Kidney (tissue), 13 donors: ENCODE measurements at regions not wholly inside any gene's neighbourhood (a gene's known extent, or its start where the extent isn't known, plus 50 kb on each side); places are given as distances from the start of the nearest gene placed in this dataset.

ENCODE experiments used
- DNase-seq, 5 donors: peaks; one replicate each; pipeline ENCODE4 v3.0.0-alpha.2; 2013 to 2020
- FAIRE-seq: peaks from 2 replicates; lab custom pipeline; 2012; peaks lifted over from hg19 to GRCh38; lab: Jason Lieb, UNC
- H3K27ac ChIP-seq, 2 donors: one replicate each; pipeline ENCODE4 v1.7.0; 2013; ENCODE audit warnings: low read depth in 2 of 2, low read length in 2 of 2, inconsistent platforms in 1 of 2
- H3K27me3 ChIP-seq: one replicate; pipeline ENCODE4 v1.7.1; 2013; ENCODE audit warnings: low read length, inconsistent platforms; ENCODE audit not compliant: control insufficient read depth, insufficient read depth
- H3K36me3 ChIP-seq, 3 donors: one replicate each; pipeline versions ENCODE4 v1.7.0 to v1.7.1; 2013; ENCODE audit warnings: low read length in 3 of 3, control low read depth in 1 of 3, inconsistent platforms in 1 of 3; ENCODE audit not compliant: insufficient read depth in 3 of 3, control insufficient read depth in 2 of 3
- H3K4me1 ChIP-seq, 3 donors: one replicate each; pipeline versions ENCODE4 v1.7.0 to v1.7.1; 2013; ENCODE audit warnings: low read length in 3 of 3, inconsistent platforms in 1 of 3, low read depth in 1 of 3; ENCODE audit not compliant: control insufficient read depth in 2 of 3, insufficient read depth in 2 of 3
- H3K4me3 ChIP-seq, 3 donors: one replicate each; pipeline versions ENCODE4 v1.7.0 to v1.8.1; 2013; ENCODE audit warnings: low read length in 3 of 3, control low read depth in 1 of 3, inconsistent platforms in 1 of 3
- H3K9ac ChIP-seq, 3 donors: one replicate each; pipeline versions ENCODE4 v1.7.0 to v1.7.1; 2013; ENCODE audit warnings: low read length in 3 of 3, control low read depth in 1 of 3, inconsistent platforms in 1 of 3
- H3K9me3 ChIP-seq, 3 donors: one replicate each; pipeline versions ENCODE4 v1.7.0 to v1.7.1; 2013; ENCODE audit warnings: low read length in 3 of 3, control low read depth in 1 of 3, inconsistent platforms in 1 of 3; ENCODE audit not compliant: control insufficient read depth in 2 of 3, insufficient read depth in 1 of 3
- intact Hi-C: fragments of 100-400 bp; cut with DNase I; formaldehyde crosslinking; loops from one replicate; pipeline ENCODE4 v1.11.1; 2022
- TF ChIP-seq, protein P1 (sequence below): IDR thresholded peaks from 3 replicates; pipeline ENCODE4 v1.5.1; 2012; ENCODE audit warnings: mild to moderate bottlenecking, moderate library complexity, borderline replicate concordance; ENCODE audit not compliant: insufficient read depth; ENCODE audit errors: extremely low read depth
- donor health status: control.
- donor health status: control.
- donor health status: control.
- donor health status: control.
- donor health status: control.
- donor health status: DM: yes; HTN: yes; CAD: no.
- donor health status: Normal renal cell carcinoma (clear cell type).

DNA sequence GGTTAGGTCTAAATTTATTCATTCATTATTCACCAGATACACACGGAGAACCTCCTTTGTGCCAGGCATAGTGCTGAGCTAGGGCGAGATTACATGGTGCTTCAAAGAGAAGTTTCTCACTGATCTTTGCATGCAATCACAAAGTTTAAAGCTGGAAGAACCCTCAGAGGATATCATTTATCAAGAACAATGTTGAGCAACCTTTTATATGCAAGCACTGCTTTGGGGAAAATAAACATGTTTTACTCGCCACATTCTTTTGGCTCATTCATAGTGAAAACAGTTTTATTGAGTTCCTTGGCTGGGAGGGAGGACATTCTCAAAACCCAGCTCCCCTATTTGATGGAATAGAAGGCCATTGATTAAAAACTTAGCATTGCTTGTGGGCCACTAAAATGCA is 49.8 kb upstream of the XYLT1 start:
- Histone ChIP-seq H3K9ac (no peak overlapping the region), H3K27ac (no peak overlapping the region), H3K36me3 (no peaks in the 10 kb centered on the region), H3K27me3 (no peaks in the 10 kb centered on the region), H3K4me1 (no peaks in the 10 kb centered on the region), H3K4me3 (no peak overlapping the region), H3K9me3 (no peaks in the 10 kb centered on the region)
- TF ChIP-seq, protein P1, sequence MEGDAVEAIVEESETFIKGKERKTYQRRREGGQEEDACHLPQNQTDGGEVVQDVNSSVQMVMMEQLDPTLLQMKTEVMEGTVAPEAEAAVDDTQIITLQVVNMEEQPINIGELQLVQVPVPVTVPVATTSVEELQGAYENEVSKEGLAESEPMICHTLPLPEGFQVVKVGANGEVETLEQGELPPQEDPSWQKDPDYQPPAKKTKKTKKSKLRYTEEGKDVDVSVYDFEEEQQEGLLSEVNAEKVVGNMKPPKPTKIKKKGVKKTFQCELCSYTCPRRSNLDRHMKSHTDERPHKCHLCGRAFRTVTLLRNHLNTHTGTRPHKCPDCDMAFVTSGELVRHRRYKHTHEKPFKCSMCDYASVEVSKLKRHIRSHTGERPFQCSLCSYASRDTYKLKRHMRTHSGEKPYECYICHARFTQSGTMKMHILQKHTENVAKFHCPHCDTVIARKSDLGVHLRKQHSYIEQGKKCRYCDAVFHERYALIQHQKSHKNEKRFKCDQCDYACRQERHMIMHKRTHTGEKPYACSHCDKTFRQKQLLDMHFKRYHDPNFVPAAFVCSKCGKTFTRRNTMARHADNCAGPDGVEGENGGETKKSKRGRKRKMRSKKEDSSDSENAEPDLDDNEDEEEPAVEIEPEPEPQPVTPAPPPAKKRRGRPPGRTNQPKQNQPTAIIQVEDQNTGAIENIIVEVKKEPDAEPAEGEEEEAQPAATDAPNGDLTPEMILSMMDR = no peak
- no peak for FAIRE-seq
- intact Hi-C loops = no loop called here
- no peak for DNase-seq
